ENCODE measurements at regions not wholly inside any gene's neighbourhood (a gene's known extent, or its start where the extent isn't known, plus 50 kb on each side); places are given as distances from the start of the nearest gene placed in this dataset.

DNA sequence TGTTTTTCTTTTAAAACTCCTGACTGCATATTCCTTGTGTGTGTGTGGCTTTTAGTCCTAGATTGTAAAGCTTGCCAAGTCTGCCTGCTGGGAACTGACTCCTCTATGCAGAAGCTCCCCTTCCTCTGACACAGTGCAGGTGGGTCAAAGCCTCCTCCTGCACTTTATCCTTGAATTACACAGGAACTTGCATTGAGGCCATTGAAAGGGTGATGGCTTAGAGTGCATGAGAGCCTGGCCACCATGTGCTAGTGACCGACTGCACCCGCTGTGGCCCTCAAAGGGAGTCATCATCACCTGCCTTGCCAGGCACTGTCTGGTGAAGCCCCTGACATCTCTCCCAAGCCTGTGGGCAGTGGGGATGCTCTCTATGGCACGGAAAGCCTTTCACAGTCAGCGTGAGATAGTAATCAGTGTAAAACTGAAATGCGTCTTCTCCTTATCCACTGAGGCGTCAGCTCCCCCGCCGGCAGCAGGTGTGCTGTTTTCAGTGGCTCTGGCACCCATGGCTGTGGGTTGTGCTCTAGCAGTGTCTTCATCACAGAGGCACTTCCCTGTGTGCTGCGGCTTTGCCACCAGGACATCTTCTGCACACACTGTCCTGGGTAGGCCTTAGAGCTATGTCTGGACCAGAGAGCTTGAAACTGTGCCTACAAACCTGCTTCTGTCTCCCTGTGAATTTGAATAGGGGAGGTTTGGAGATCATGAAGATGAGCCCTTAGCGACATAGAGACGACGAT is 87.9 kb downstream of the THBS2 start:
- TF ChIP-seq POLR2AphosphoS5 (IDR thresholded peaks at IDR 0.05) (no peak), CTCF (IDR thresholded peaks at IDR 0.05) (no peak), POLR2A (IDR thresholded peaks at IDR 0.05) (no peak)

Measured in gastroesophageal sphincter (tissue), 3 donors.